K562 (cell line): ENCODE measurements at regions not wholly inside any gene's neighbourhood (a gene's known extent, or its start where the extent isn't known, plus 50 kb on each side); places are given as distances from the start of the nearest gene placed in this dataset.

ENCODE experiments used
- ATAC-seq: fragments of 200-7000 bp; cut with Tn5 transposase; 3 replicates; pipeline ENCODE4 v1.9.1; 2020; ENCODE audit warnings: moderate library complexity
- BruUV-seq: library from RNA; stranded (reverse); fragments of 400-500 nt; replicated peaks from 2 replicates; lab custom pipeline; 2021; lab: Mats Ljungman, UMichigan
- CTCF ChIA-PET: fragments of 300-600 bp; formaldehyde crosslinking; extraction: SDS; loops from one replicate; lab custom pipeline; 2021; ENCODE audit warnings: low intra/inter-chr PET ratio; lab: Yijun Ruan, JAX
- POLR2A ChIA-PET: fragments of 300-600, 350-650 bp; sonication (Branson Sonifier 250); formaldehyde crosslinking; extraction: SDS; loops from one replicate; lab custom pipeline; 2021; ENCODE audit warnings: antibody characterized with exemption, inconsistent platforms; lab: Yijun Ruan, JAX
- DNase-seq, 4 experiments: peaks; one replicate each; pipeline versions ENCODE4 v3.0.0 to v3.0.0-alpha.2; 2011 to 2018; ENCODE audit warnings: low spot score in 3 of 4, mixed read lengths in 3 of 4; ENCODE audit errors: extremely low read depth in 1 of 4
- FAIRE-seq: peaks from 2 replicates; lab custom pipeline; 2011; peaks lifted over from hg19 to GRCh38; lab: Jason Lieb, UNC
- H2AFZ ChIP-seq: 2 replicates; pipeline ENCODE4 v1.6.0; 2011; ENCODE audit warnings: low read depth, low read length, control low read depth, inconsistent platforms
- H3K27ac ChIP-seq: fragments of 200-600 bp; 3 replicates; pipeline ENCODE4 v1.8.0; 2011; ENCODE audit warnings: low read depth, mild to moderate bottlenecking, control low read depth, inconsistent platforms, low read length, moderate library complexity, mixed read lengths; ENCODE audit errors: extremely low read depth
- H3K27me3 ChIP-seq, 2 experiments: fragments of 300-600 bp in 1 of 2; 2 replicates in 1 of 2; 3 replicates in 1 of 2; pipeline versions ENCODE4 v1.6.0 to v1.8.0; 2011; ENCODE audit warnings: inconsistent platforms in 2 of 2, low read length in 2 of 2, mild to moderate bottlenecking in 1 of 2, mixed read lengths in 1 of 2, moderate library complexity in 1 of 2; ENCODE audit not compliant: control insufficient read depth in 2 of 2, insufficient read depth in 2 of 2
- H3K36me3 ChIP-seq: fragments of 300-600 bp; 3 replicates; pipeline ENCODE4 v1.8.0; 2011; ENCODE audit warnings: mild to moderate bottlenecking, low read length, inconsistent platforms; ENCODE audit not compliant: control insufficient read depth, insufficient read depth
- H3K4me1 ChIP-seq, 2 experiments: fragments of 200-600 bp in 1 of 2; replicated peaks in 1 of 2; 2 replicates in 1 of 2; 3 replicates in 1 of 2; pipeline versions ENCODE4 v1.5.1 to v1.8.0; 2011; ENCODE audit warnings: inconsistent platforms in 2 of 2, low read length in 2 of 2, mild to moderate bottlenecking in 1 of 2, mixed read lengths in 1 of 2, moderate library complexity in 1 of 2; ENCODE audit not compliant: control insufficient read depth in 2 of 2, insufficient read depth in 2 of 2
- H3K4me2 ChIP-seq: 2 replicates; pipeline ENCODE4 v1.6.1; 2011; ENCODE audit warnings: low read length, control low read depth, inconsistent platforms, mixed read lengths; ENCODE audit not compliant: insufficient read depth
- H3K4me3 ChIP-seq: fragments of 200-600 bp; sonication (generic), shearing (Covaris generic); 2 replicates; pipeline ENCODE4 v1.5.1; 2016; ENCODE audit warnings: control low read depth, inconsistent platforms
- H3K79me2 ChIP-seq: fragments of 200-600 bp; 3 replicates; pipeline ENCODE4 v1.8.0; 2011; ENCODE audit warnings: low read length, inconsistent platforms; ENCODE audit not compliant: control insufficient read depth, insufficient read depth
- H3K9ac ChIP-seq, 2 experiments: 2 replicates each; pipeline versions ENCODE4 v1.6.0 to v1.6.1; 2011; ENCODE audit warnings: low read depth in 2 of 2, low read length in 2 of 2, control low read depth in 1 of 2, inconsistent platforms in 1 of 2, mild to moderate bottlenecking in 1 of 2, mixed read lengths in 1 of 2; ENCODE audit not compliant: insufficient read depth in 1 of 2
- H3K9me1 ChIP-seq: one replicate; pipeline ENCODE4 v1.6.0; 2011; ENCODE audit warnings: inconsistent platforms, mild to moderate bottlenecking, low read length, moderate library complexity; ENCODE audit not compliant: control insufficient read depth, insufficient read depth
- H3K9me3 ChIP-seq: replicated peaks from 2 replicates; pipeline ENCODE4 v1.5.1; 2011; ENCODE audit warnings: low read depth, low read length, inconsistent platforms; ENCODE audit not compliant: control insufficient read depth, insufficient read depth
- H4K20me1 ChIP-seq: replicated peaks from 2 replicates; pipeline ENCODE4 v1.6.1; 2011; ENCODE audit warnings: low read length, inconsistent platforms, mixed read lengths; ENCODE audit not compliant: control insufficient read depth, insufficient read depth
- KDM5B ChIP-seq: fragments of 200-600 bp; sonication (generic); IDR thresholded peaks from 2 replicates; pipeline ENCODE4 v1.6.1; 2012; ENCODE audit warnings: low read depth, mild to moderate bottlenecking, moderate library complexity, low read length, control low read depth, inconsistent platforms; ENCODE audit not compliant: insufficient replicate concordance
- MAFF ChIP-seq: IDR thresholded peaks from 2 replicates; pipeline ENCODE4 v1.6.1; 2012; ENCODE audit warnings: low read length, improper control_type of control experiment
- RBFOX2 ChIP-seq: fragments of 200-400 bp; formaldehyde crosslinking; IDR thresholded peaks from 2 replicates; pipeline ENCODE4 v1.6.1; 2017; ENCODE audit warnings: low read depth, mild to moderate bottlenecking, low read length, moderate library complexity
- TFAM ChIP-seq: fragments of 250-450 bp; sonication (Bioruptor Pico); conservative IDR thresholded peaks from 2 replicates; pipeline ENCODE4 v1.5.0; 2021; ENCODE audit warnings: mild to moderate bottlenecking, moderate library complexity
- TSC22D4 ChIP-seq: fragments of 450-650 bp; IDR thresholded peaks from 2 replicates; pipeline ENCODE4 v1.6.1; 2016; ENCODE audit warnings: missing genetic modification characterization, missing biosample characterization, control low read depth
- XRCC5 ChIP-seq: fragments of 200-400 bp; formaldehyde crosslinking; IDR thresholded peaks from 2 replicates; pipeline ENCODE4 v1.6.1; 2017; ENCODE audit warnings: low read depth, mild to moderate bottlenecking, low read length
- ZNF3 ChIP-seq: fragments of 250-450 bp; sonication (Bioruptor Pico); IDR thresholded peaks from 2 replicates; pipeline ENCODE4 v1.5.0; 2021; ENCODE audit warnings: mild to moderate bottlenecking, moderate library complexity
- WGBS: fragments of 100-300 bp; shearing (Covaris generic); methylation state at CpG from one replicate; pipeline ENCODE4 v1.1.6; 2016; ENCODE audit warnings: low coverage, mixed read lengths; ENCODE audit not compliant: insufficient coverage; ENCODE audit errors: missing lambda C conversion rate; 5-methylcytosine and 5-hydroxymethylcytosine counted together
- in situ Hi-C: fragments of 300-500 bp; cut with MboI; formaldehyde crosslinking; loops from 4 replicates; pipeline ENCODE4 v1.15.0; 2018; ENCODE audit warnings: inconsistent platforms, mixed read lengths
- intact Hi-C: fragments of 100-400 bp; cut with micrococcal nuclease; formaldehyde crosslinking; loops from 2 replicates; pipeline ENCODE4 v1.14.2; 2022
- TF ChIP-seq, protein P1 (sequence below), 2 experiments: fragments of 250-450 bp in 1 of 2; fragments of 450-650 bp in 1 of 2; sonication (Bioruptor Pico) in 1 of 2; IDR thresholded peaks; 2 replicates each; pipeline versions ENCODE4 v1.6.1 to v1.8.0; 2016 to 2021; ENCODE audit warnings: mild to moderate bottlenecking in 2 of 2, moderate library complexity in 2 of 2, missing compliant biosample characterization in 1 of 2, missing genetic modification characterization in 1 of 2
- TF ChIP-seq, protein P2 (sequence below): fragments of 250-450 bp; sonication (Bioruptor Pico); IDR thresholded peaks from 2 replicates; pipeline ENCODE4 v1.5.0; 2020; ENCODE audit warnings: mild to moderate bottlenecking, borderline replicate concordance

DNA sequence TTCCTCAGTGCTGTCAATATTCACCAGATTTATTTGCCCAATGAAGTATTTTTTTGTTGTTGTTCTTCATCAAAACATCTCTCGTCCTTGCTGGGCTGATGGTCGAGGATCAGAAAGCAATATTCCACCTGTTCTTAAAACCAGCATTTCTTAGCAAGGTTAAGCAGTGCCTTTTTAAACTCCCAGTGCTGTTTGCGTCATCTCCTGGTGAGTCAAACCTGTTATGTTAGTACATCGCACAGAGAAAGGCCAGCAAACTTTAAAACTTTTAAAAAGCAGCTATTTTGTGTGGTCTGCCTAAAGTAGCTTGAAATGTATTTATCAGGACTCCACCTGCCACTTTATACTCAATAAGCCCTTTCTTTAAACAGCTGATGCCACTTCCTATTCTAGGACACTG, 802.0 kb downstream of the KCNA4 start:
- ATAC-seq (no peak), DNase-seq (no peak), FAIRE-seq (no peak)
- Histone ChIP-seq H3K4me2 (no peak overlapping the region), H3K9me1 (no peaks in the 10 kb centered on the region), H3K9me3 (no peaks in the 10 kb centered on the region), H3K4me3 (no peak overlapping the region), H2AFZ (no peak overlapping the region), H3K79me2 (no peaks in the 10 kb centered on the region), H4K20me1 (no peaks in the 10 kb centered on the region), H3K9ac (no peak overlapping the region), H3K4me1 (no peaks in the 10 kb centered on the region), H3K27me3 (no peaks in the 10 kb centered on the region), H3K27ac (no peak overlapping the region)
- CTCF ChIA-PET = no interaction called here
- intact Hi-C loops = no loop called here
- 0% methylated on average over 4 of the region's 4 CpGs for WGBS
- in situ Hi-C loops = no loop called here
- no TSS peak for BruUV-seq
- POLR2A ChIA-PET = no interaction called here
- TF ChIP-seq TSC22D4 (tag) (no peak), RBFOX2 (no peak), XRCC5 (no peak), ZNF3 (CRISPR knock-in tag) (no peak), MAFF (no peak), KDM5B (no peak), TFAM (no peak)
- TF ChIP-seq, protein P1, sequence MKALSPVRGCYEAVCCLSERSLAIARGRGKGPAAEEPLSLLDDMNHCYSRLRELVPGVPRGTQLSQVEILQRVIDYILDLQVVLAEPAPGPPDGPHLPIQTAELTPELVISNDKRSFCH (CRISPR knock-in tag; IDR thresholded peaks at IDR 0.05) = no peak
- TF ChIP-seq, protein P1 (tag; IDR thresholded peaks at IDR 0.05) = no peak
- TF ChIP-seq, protein P2, sequence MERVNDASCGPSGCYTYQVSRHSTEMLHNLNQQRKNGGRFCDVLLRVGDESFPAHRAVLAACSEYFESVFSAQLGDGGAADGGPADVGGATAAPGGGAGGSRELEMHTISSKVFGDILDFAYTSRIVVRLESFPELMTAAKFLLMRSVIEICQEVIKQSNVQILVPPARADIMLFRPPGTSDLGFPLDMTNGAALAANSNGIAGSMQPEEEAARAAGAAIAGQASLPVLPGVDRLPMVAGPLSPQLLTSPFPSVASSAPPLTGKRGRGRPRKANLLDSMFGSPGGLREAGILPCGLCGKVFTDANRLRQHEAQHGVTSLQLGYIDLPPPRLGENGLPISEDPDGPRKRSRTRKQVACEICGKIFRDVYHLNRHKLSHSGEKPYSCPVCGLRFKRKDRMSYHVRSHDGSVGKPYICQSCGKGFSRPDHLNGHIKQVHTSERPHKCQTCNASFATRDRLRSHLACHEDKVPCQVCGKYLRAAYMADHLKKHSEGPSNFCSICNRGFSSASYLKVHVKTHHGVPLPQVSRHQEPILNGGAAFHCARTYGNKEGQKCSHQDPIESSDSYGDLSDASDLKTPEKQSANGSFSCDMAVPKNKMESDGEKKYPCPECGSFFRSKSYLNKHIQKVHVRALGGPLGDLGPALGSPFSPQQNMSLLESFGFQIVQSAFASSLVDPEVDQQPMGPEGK (CRISPR knock-in tag) = no peak
- TF ChIP-seq, all 486 proteins: peak for 0
- H3K36me3 ChIP-seq = no peaks in the 10 kb centered on the region
